Fibroblast of skin of left biceps (primary cell): ENCODE measurements at regions not wholly inside any gene's neighbourhood (a gene's known extent, or its start where the extent isn't known, plus 50 kb on each side); places are given as distances from the start of the nearest gene placed in this dataset.
"Not testable (repeated sequence)": the region's sequence is repeated elsewhere in the genome, so short reads cannot be mapped to it uniquely, and the experiment has no call there.

Experiments
- DNase-seq, 2 experiments: peaks; one replicate each; pipeline ENCODE4 v3.0.0-alpha.2; 2013; ENCODE audit warnings: low read depth in 2 of 2

GRCh38 chr21:28472543-28472942 is 520.1 kb downstream of the LTN1 start:
- not testable (repeated sequence) for DNase-seq

GRCh38 chr21:28464988-28465387 is 527.7 kb downstream of the LTN1 start:
- no peak for DNase-seq

DNA sequence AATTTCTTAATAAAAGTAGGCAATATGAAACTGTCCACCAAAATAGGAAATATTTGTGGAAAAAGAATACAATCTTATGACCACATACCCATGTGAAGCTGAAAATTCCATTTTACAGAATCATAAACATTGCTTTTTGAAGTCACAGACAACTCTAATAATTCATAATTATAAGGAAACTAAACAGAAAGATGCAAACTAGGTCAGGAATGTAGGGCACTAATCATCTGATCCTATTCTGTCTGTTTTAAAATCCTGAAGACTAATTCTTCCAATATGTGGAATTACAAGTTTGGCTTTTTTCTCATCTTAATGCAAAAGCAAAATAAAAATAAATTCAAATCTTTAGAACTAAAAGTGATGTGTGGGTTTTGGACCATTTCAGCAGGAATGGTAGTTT is 528.6 kb downstream of the LTN1 start:
- no peak for DNase-seq

GRCh38 chr21:28459193-28459592 is 533.5 kb downstream of the LTN1 start:
- DNase-seq = no peak

DNA sequence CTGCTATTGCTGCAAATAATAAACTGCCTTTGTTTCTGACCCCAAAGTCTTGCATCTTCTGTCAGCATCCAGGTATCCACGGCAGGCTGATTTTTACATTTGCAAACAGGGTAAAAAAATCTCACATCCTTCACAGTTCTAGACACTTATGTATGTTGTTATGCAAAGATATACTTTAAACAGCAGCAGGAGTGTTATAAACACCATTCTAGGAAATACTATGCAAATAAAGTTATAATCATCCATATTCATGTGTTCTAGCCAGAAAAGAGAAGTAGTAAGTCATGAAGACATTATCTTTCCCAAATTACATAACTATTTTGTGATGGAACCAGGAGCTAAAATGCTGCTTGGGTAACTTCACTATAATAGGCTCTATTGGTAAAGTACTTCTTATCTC is 534.2 kb downstream of the LTN1 start:
- no peak for DNase-seq

- DNase-seq = no peak
These were observed 537.5 kb downstream of the LTN1 start for GRCh38 chr21:28455253-28455600.

DNA sequence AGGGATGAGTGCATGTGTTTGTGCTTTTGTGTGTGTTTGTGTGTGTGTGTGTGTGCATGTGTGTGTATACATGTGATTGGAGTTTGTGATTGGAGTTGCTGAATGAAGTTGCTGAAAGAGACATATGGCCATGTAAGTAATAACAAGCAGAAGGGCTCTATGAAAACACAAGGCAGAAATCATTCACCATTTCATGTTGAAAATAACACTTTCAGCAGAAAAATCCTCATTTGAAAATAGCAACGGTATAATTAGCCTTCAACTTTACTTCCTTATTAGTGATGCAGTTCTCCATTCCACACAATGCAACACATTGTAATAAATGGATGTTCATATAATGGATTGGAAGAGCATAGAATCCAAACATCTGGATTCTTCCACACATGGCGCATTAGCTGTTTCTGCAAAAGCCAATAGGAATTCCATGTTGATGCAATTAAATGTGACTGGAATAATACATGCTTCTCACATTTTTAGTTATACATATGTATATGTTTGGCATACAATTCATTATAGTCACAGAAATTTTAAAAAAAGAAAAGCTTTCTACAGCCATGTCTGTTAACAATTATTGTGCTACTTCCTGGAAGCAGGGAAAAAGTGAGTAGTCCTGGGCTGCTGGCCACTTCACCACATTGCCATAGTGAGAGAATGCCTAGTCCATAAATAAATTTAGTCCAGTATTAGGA is 538.0 kb downstream of the LTN1 start:
- DNase-seq = peak; percentile 82 to 85

GRCh38 chr21:28447462-28447861 is 545.2 kb downstream of the LTN1 start:
- DNase-seq = peak in 1 of 2 experiments; percentile 62

- no peak for DNase-seq
These were observed 547.4 kb downstream of the LTN1 start for GRCh38 chr21:28445141-28445830.

- DNase-seq = no peak
These were observed 548.1 kb downstream of the LTN1 start for GRCh38 chr21:28444557-28444956.

- no peak for DNase-seq
These were observed 548.6 kb downstream of the LTN1 start for GRCh38 chr21:28444111-28444510.

GRCh38 chr21:28442624-28443023 is 550.1 kb downstream of the LTN1 start:
- peak; percentile 84 to 90 for DNase-seq

DNA sequence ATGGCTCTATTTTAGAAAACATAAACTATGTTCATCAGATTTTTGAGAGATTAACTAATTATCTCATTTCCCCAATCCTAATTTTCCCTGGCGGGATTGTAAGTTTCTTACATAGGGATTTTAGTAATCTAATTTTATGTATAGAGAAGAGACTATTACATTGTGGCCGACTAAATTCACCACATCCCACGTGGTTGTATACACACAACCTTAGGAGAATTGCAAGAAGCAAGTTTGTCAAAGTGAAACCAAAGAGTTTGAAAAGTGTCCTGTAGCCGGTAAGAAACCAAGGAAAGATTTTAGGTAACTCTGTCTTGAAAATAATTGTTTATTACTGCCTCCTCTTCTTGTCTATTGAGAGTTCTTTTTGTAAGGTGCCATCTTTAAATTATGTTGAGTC is 550.6 kb downstream of the LTN1 start:
- no peak for DNase-seq

GRCh38 chr21:28439788-28440187 is 552.9 kb downstream of the LTN1 start:
- DNase-seq = peak in 1 of 2 experiments; percentile 78

DNA sequence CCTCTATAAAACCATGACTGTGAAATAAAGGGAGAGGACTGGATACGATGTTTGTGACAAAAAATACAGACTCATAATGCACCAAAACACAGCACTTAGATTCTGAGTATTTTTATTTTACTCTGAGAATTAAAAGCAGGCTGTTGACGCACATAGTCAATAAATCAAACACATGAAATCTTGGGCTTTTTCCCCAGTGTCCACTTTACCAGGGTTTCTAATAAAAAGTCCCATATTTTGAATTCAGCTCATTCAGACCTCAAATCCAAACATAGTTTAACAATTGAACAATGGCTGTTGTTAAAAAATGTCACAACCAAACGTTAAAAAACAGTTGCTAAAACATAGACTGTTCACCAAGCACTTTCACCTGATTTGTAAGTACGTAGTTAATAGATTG is 553.4 kb downstream of the LTN1 start:
- DNase-seq = no peak

GRCh38 chr21:28437061-28437460 is 555.6 kb downstream of the LTN1 start:
- DNase-seq = no peak

DNA sequence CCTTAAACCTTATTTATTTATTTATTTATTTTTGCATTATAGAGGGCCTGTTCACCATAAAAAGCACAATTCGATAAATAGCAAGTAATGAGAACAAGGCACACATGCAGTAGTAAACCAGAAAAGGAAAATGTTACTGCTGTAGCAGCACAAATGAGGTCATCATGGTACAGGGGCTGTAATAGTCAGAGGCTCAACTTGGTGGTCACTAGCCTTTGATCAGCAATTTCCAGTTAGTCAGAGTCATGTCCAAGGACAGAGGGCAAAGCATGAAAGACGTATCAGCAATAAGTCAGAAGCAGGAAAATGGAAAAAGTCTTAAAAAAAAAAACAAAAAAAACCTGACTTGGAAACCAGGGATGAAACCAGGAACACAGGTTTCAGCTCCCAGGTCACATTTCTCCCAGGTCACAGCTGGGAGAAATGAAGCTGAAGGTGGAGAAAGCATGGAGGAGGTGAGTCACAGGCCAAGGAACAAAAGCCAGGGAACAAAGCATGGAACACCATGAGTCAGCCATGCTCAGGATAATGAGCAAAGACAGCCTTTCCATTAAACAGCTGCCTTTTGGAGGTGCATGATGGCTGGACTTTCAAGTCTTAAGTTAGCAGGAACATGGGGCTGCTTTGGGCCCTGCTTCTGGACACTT is 556.3 kb downstream of the LTN1 start:
- no peak for DNase-seq

- no peak for DNase-seq
These were observed 561.0 kb downstream of the LTN1 start for GRCh38 chr21:28431527-28432200.

DNA sequence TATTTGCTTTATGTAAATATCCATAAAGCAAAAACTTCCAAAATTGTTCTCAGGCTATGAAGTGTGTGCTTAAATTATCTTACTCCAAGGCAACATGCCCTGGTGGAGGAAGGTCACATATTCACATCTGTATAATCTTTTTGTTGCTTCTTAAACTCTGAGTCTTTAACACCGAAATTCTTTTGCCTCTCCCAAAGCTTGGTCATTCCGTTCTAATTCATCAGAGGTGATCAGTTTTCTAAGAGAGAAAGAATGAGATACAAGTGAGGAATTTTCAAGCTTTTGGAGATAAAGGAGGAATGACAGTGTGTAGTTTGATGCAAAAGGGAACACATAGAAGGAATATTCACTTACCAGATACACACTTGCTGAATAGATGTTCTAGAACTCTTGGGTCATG is 561.7 kb downstream of the LTN1 start:
- no peak for DNase-seq

DNA sequence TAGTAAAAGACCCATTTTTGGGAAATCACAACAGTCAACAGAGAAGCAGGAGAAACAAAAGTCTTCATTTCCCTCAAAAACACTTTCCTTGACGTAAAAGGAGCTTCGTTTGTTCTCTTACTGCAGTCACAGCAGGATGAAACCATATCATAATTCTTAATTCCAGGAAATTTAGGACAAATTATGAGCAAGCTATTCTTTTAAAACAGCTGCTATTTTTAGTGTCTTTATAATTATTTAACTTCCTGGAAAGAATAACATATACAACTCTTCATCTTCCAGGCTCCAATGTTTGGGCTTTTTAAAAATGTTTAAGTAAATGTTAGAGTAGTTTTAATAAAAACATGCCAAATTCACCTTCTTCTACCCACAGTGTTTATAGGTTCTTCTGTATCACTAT is 563.5 kb downstream of the LTN1 start:
- DNase-seq = no peak

- DNase-seq = peak; percentile 88 to 91
These were observed 565.2 kb downstream of the LTN1 start for GRCh38 chr21:28427394-28428022.

DNA sequence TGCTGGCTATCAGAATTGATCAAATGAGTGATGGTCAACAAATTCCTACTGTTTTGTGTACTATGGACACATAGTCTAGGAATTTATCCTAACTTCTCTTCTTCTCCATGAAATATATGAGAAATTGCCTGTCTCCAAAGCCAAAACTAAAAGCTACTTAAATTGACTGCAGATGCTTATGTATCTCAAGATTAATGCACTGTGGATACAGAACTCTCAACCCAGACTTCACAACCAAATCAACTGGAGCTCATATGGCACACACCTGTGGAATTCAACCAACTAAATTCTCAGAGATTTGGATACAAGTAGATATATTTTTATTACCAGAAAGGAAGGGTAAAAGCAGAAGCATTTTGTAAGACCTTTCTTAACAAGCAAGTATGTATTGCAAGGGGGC is 566.1 kb downstream of the LTN1 start:
- DNase-seq = peak; percentile 85 to 87
